HG03135 (cell line): ENCODE measurements at regions not wholly inside any gene's neighbourhood (a gene's known extent, or its start where the extent isn't known, plus 50 kb on each side); places are given as distances from the start of the nearest gene placed in this dataset.

Experiments used
- ATAC-seq: cut with Tn5 transposase; IDR thresholded peaks from one replicate; pipeline ENCODE4 v1.9.1; 2021; ENCODE audit warnings: mild to moderate bottlenecking, moderate library complexity; ENCODE audit not compliant: unreplicated experiment

DNA sequence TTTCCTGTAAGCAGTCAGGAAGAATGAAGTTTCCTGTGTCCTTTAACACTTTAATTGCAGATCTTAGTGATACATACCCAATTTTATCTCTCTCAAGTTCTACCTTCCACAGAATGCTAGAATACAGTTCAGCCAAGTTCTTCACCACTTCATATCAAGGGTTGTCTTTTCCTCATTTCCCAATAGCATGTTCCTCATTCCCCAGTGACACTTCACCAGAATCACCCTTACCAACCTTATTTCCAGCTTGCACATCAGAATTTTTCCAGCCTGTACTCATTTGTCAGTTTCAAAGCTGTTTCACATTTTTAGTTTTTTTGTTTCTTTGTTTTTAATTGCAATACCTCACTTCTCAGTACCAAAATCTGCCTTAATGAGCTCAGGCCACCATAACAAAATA lies 126.1 kb downstream of the ESM1 start:
- ATAC-seq: no peak

- no peak for ATAC-seq
These were observed 130.4 kb downstream of the ESM1 start for GRCh38 chr5:54854883-54855581.

DNA sequence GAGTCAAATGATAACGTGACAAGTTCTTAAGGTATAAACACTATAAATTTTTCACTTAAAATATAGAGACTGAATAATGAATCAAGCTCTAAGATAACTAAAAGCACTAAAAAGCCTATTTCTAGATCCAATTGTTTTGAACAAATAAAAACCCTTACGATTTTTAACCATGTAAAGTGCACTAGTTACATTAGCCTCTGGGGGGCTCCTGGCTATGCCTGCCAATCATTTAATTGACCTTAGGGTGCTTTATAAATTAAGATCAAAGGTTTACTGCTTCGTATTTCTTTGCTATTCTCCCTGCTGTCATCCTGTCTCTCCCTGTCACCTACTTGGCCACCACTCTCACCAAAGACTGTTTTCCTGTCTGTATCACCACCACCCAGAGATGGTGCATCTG lies 133.4 kb downstream of the ESM1 start:
- no peak for ATAC-seq

DNA sequence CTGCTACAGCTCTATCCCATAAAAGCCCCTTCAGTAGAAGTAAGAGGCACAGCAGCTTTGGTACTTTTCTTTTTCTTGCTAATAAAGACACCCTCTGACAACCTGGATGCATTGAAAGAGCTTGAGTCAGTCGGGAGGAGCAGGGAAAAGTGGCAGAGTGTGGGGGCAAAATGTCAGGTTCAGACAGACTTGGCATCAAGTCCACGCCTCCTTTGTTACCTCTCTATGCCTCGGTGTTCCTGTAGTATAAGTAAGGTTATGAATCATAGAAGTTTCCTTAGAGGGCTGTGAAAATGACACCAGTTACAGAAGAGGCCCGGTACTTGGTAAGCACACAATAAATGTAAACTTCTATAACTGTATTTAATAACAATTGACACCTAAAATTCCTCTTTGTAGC lies 133.9 kb downstream of the ESM1 start:
- ATAC-seq: no peak

- no peak for ATAC-seq
These were observed 136.8 kb downstream of the ESM1 start for GRCh38 chr5:54848581-54848980.

- no peak for ATAC-seq
These were observed 139.8 kb downstream of the ESM1 start for GRCh38 chr5:54845567-54845941.

DNA sequence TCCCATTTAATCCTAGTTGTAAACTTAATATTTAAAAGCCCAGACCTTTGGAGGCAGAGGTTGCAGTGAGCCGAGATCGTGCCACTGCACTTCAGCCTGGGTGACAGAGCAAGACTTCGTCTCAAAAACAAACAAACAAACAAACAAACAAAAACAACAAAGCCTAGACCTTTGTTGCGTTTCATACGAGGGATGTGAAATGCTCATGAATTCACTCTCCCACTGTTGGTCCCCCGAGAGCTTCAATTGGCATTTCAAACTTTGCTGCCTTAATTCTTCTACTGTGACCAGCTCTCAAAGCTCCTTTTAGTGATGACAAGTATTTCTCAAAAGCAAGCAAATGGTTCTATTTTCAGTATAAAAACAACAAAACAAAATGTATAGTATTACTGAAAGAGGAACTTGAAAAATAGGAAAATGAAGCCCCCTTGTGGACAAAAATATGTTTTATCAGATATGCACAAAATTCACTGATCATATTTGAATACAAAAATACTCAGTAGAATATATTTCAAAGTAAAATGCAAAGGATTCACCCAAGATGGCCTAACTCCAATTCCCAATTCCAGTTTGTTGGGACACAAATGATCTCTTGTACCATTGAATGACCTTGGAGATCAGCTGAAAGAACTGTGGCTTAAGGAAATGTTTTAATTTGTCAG lies 140.4 kb downstream of the ESM1 start:
- no peak for ATAC-seq

DNA sequence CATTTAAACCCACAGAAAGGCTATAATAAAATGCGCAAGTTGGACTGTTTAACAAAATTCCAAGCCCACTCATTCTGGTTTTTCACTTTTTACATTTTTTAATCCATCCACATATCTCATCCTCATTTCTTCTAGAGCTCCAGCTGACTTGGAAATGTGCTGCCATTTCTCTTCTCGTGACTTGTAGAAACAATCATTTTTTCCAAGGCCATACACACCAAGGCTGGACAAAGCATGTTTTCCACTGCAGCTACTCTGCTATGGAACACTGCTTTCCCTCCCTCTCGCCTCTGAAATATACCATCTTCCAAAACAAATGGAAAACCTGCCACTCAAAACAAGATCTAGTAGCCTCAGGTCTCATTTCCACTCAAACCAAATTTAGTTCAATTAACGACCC lies 141.1 kb downstream of the ESM1 start:
- ATAC-seq: no peak

- ATAC-seq: no peak
These were observed 143.9 kb downstream of the ESM1 start for GRCh38 chr5:54841481-54841880.

DNA sequence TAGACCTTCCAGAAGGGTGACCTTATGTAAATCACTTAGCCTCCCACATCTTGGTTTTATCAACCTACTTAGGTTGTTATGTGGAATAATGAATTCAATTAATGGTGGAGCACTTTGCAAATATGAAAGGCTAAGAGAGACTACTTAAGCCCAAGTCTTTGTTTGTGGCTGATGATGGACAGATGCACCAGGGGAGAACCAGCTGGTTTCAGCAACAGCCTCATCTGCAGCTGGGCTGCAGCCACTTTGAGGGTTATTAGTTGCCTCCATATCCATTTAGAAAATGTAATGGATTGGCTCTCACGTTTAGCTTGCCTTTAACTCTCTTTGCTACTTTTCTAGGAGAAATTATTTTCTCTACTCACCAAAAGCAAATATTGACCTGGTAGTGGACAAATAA lies 146.6 kb downstream of the ESM1 start:
- ATAC-seq: no peak

DNA sequence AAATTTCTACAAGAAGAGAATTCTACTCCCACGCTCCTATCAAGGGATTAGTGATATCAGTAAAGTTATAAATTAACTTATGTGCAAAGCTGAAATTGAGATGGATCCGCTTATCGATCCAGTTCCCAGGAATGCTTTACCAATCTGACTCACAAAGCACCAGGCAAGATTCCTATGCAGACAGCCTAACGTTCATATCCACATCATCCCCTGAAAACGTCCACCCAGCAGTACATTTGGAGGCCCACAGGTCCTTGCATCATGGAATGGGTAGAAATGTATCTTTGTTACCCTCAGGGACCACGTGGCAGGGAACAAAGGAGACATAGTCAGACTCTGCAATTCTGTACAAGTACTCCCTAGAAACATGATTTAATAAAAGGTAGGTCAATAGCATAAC lies 147.4 kb downstream of the ESM1 start:
- no peak for ATAC-seq

DNA sequence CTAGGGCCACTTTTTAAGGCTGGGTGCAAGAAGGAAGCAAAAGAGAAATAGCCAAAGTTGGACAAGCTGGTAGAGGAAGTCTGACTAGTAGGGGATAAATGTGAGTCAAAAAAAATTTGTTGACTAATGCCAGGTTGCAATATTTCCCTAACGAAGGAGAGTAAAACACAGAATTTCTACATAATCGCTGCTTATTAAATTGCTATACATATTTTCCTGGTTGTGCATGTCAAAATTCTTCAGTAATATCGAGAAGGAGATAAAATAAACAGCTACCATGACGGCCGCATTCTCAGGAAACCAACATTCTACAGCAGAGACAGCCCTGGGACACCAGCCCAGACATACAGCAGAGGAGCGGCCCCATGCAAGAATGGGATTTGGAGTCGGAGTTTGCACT lies 148.3 kb downstream of the ESM1 start:
- no peak for ATAC-seq

DNA sequence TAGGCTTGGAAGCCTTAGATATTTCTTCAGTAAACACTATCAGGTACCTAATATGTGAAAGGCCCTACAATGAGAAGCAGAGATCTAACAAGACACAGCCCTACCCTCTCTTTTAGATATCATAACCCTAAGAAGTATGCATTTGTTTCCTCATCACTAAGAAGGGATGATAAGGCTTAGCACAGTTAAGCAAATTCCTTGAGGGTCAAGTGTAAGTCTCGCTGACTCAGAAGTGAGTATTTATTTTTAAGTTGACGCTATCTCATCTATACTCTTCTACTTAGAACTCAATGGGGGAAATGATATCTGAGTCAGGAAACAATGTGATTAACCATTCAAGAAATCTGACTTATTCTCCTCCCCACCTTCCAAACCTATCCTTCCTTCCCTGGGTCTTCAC lies 149.7 kb downstream of the ESM1 start:
- no peak for ATAC-seq

GRCh38 chr5:54834121-54834842 lies 151.1 kb downstream of the ESM1 start:
- no peak for ATAC-seq

DNA sequence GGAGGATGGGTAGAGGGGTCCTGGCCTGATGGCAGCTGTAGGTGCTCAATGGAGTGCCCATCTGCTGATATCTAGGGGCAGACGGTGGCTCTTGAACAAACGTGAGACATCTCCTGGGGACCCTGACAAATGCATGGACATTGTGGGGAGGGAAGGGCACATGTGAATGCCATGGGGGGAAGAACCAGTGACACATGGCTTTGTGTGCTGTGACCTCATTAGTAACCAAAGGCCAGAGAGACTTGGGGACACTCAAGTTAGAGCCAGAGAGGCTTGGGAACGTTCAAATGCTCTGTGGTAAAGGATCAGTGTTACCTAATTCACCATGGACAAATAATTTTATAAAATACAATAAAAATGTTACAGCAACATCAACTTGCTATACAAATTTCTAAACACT lies 151.8 kb downstream of the ESM1 start:
- no peak for ATAC-seq

- ATAC-seq: no peak
These were observed 152.5 kb downstream of the ESM1 start for GRCh38 chr5:54832858-54833257.

DNA sequence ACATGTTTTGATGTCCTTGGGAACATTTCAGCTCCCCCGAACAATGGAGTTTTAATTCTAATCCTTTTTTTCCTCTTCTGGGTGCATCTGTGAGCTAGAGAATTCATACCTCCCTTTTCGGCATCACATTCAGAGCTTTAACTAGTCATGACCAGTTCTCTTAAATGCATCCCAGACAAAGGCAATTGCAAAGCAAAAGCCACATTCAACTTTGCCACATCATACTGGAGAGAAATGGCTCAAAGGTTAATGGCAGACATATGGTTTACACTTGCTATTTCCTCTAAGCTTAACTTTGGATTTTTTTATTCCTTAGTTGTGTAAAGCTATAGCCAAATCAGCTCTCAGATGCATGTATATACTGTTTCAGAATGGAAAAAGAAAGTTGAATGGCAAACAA lies 153.3 kb downstream of the ESM1 start:
- no peak for ATAC-seq

- ATAC-seq: no peak
These were observed 154.2 kb downstream of the ESM1 start for GRCh38 chr5:54831233-54831632.

GRCh38 chr5:54829676-54830535 lies 155.5 kb downstream of the ESM1 start:
- ATAC-seq: no peak

DNA sequence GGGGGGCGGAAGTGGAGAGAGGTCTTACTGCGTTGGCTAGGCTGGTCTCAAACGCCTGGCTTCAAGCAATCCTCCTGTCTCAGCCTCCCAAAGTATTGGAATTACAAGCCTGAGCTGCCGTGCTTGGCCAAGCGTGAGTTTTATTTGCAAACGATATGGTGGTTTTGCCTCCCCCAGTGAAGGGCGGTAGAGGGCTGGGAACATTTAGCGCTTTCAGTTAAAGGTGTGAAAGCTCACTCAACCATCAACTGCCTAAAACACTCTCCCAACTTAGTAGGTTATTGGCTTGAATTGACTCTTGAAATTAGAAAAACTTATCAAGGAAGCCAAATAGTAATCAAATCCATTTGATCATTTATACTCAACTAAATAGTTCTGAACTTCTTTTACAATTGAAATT lies 156.3 kb downstream of the ESM1 start:
- no peak for ATAC-seq

DNA sequence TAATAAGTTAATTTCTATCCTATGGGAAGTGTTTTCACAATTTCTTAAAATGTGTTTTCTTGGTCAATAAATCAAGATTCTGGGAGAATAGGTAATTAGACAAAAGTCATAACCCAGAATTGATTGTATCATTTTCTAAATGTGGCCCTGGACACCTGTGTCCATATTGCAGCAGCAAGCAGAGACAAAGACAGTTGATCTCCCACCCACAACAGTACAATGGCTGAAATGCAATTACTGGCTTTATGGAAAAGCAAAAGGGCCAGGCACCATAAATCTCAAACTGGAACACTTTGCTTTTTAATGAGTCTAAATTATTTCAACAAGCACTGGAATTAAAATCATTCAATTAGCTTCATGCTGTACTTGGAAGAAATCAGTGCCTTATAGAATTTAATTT lies 157.2 kb downstream of the ESM1 start:
- no peak for ATAC-seq
